WERI-Rb-1 (cell line): ENCODE measurements at regions not wholly inside any gene's neighbourhood (a gene's known extent, or its start where the extent isn't known, plus 50 kb on each side); places are given as distances from the start of the nearest gene placed in this dataset.

Source experiments
- DNase-seq: peaks from one replicate; pipeline ENCODE4 v3.0.0-alpha.2; 2020
- H3K27ac ChIP-seq: fragments of 250-450 bp; sonication (Bioruptor Pico); 2 replicates; pipeline ENCODE4 v1.5.1; 2020; ENCODE audit warnings: mild to moderate bottlenecking, moderate library complexity
- H3K27me3 ChIP-seq: fragments of 250-450 bp; sonication (Bioruptor Pico); 2 replicates; pipeline ENCODE4 v1.5.1; 2021; ENCODE audit warnings: mild to moderate bottlenecking, low read depth, moderate library complexity; ENCODE audit not compliant: insufficient read depth, severe bottlenecking
- H3K36me3 ChIP-seq: fragments of 250-450 bp; sonication (Bioruptor Pico); 2 replicates; pipeline ENCODE4 v1.5.1; 2020; ENCODE audit warnings: mild to moderate bottlenecking, moderate library complexity
- H3K4me3 ChIP-seq: 2 replicates; pipeline ENCODE4 v1.5.1; 2011; ENCODE audit warnings: low read depth, mild to moderate bottlenecking, control low read depth, low read length
- H3K9me3 ChIP-seq: fragments of 250-450 bp; sonication (Bioruptor Pico); 2 replicates; pipeline ENCODE4 v1.5.1; 2021; ENCODE audit warnings: mild to moderate bottlenecking, moderate library complexity; ENCODE audit not compliant: severe bottlenecking
- CTCF ChIP-seq: IDR thresholded peaks from 2 replicates; pipeline ENCODE4 v1.5.1; 2011; ENCODE audit warnings: low read depth, mild to moderate bottlenecking, control low read depth, inconsistent platforms, low read length

- H3K36me3 ChIP-seq, result no peaks in the 10 kb centered on the region
- H3K27me3 ChIP-seq, result no peaks in the 10 kb centered on the region
- TF ChIP-seq CTCF, result no peak
- H3K4me3 ChIP-seq, result no peak overlapping the region
- no peak for DNase-seq
- H3K27ac ChIP-seq, result no peak overlapping the region
- H3K9me3 ChIP-seq, result no peaks in the 10 kb centered on the region
Measured at GRCh38 chr21:26624983-26625519, 52.0 kb upstream of the CYYR1 start.
